Subcutaneous abdominal adipose tissue (tissue), 5 donors: ENCODE measurements at regions not wholly inside any gene's neighbourhood (a gene's known extent, or its start where the extent isn't known, plus 50 kb on each side); places are given as distances from the start of the nearest gene placed in this dataset.

Experiments used
- H3K27ac ChIP-seq: one replicate; pipeline ENCODE4 v1.7.0; 2013; ENCODE audit warnings: low read depth, mild to moderate bottlenecking, inconsistent platforms, low read length, moderate library complexity
- H3K27me3 ChIP-seq, 5 donors: one replicate each; pipeline ENCODE4 v1.7.0; 2013; ENCODE audit warnings: low read length in 5 of 5, inconsistent platforms in 1 of 5; ENCODE audit not compliant: control insufficient read depth in 5 of 5, insufficient read depth in 4 of 5
- H3K36me3 ChIP-seq, 5 donors: one replicate each; pipeline ENCODE4 v1.7.0; 2013; ENCODE audit warnings: low read length in 5 of 5; ENCODE audit not compliant: control insufficient read depth in 5 of 5, insufficient read depth in 5 of 5
- H3K4me1 ChIP-seq, 5 donors: one replicate each; pipeline ENCODE4 v1.7.0; 2013; ENCODE audit warnings: low read length in 5 of 5, mild to moderate bottlenecking in 3 of 5, moderate library complexity in 1 of 5; ENCODE audit not compliant: control insufficient read depth in 5 of 5, insufficient read depth in 5 of 5
- H3K4me3 ChIP-seq, 5 donors: one replicate each; pipeline ENCODE4 v1.7.0; 2013; ENCODE audit warnings: low read length in 5 of 5, low read depth in 1 of 5
- H3K9ac ChIP-seq, 5 donors: one replicate each; pipeline ENCODE4 v1.7.0; 2013; ENCODE audit warnings: low read length in 5 of 5, mild to moderate bottlenecking in 4 of 5, moderate library complexity in 3 of 5
- H3K9me3 ChIP-seq, 5 donors: one replicate each; pipeline ENCODE4 v1.7.0; 2013; ENCODE audit warnings: low read length in 5 of 5; ENCODE audit not compliant: control insufficient read depth in 5 of 5
- donor health status: healthy.
- donor health status: healthy.
- donor health status: healthy.
- donor health status: healthy.
- donor health status: healthy.

DNA sequence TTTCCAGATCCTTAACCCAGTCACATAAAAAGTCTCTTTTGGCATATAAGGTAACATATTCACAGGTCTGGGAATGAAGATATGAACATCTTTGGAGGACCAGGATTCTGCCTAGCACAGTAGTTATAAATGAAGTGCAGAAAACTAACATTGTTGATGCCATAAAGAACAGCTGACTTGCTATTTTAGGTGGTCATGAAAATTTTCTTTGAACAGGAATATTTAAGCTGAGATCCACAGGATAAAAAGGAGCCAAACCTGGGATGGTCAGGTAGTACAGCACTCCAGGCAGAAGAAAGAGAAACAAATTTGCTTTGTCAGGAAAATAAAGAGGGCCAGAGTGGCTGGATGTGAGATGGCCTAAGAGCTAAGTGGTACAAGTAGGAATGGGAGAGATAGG, 80.0 kb downstream of the CENPW start:
- H3K4me1 ChIP-seq: no peaks in the 10 kb centered on the region
- H3K27ac ChIP-seq: no peak overlapping the region
- H3K4me3 ChIP-seq: no peak overlapping the region
- no peak overlapping the region for H3K9ac ChIP-seq
- no peaks in the 10 kb centered on the region for H3K9me3 ChIP-seq
- no peaks in the 10 kb centered on the region for H3K36me3 ChIP-seq
- no peaks in the 10 kb centered on the region for H3K27me3 ChIP-seq

DNA sequence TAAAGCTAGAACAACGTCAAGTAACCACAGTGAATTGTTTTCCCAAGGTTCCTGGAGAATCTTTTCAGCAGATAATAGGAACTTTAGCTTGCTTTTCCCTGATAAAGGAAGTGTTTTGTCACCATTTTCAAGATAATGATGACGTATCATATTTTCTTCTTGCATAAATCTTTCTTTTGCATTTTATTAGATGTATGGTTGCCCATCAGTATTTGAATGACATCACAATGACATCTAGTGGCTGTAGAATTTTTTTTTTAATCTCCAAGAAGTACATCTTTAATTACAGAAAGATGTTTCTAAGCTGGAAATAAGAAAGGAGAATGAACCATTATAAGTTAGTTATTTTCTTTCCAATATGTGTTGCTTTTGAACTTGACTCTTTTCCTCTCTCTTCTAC, 83.0 kb downstream of the CENPW start:
- no peaks in the 10 kb centered on the region for H3K36me3 ChIP-seq
- H3K27me3 ChIP-seq: no peaks in the 10 kb centered on the region
- no peaks in the 10 kb centered on the region for H3K9me3 ChIP-seq
- no peak overlapping the region for H3K27ac ChIP-seq
- H3K4me3 ChIP-seq: no peak overlapping the region
- H3K4me1 ChIP-seq: no peaks in the 10 kb centered on the region
- no peak overlapping the region for H3K9ac ChIP-seq

GRCh38 chr6:126427713-126428112, 87.8 kb downstream of the CENPW start:
- no peaks in the 10 kb centered on the region for H3K4me1 ChIP-seq
- H3K27ac ChIP-seq: no peak overlapping the region
- no peaks in the 10 kb centered on the region for H3K27me3 ChIP-seq
- no peaks in the 10 kb centered on the region for H3K9me3 ChIP-seq
- no peak overlapping the region for H3K4me3 ChIP-seq
- H3K36me3 ChIP-seq: no peaks in the 10 kb centered on the region
- no peak overlapping the region for H3K9ac ChIP-seq

- Histone ChIP-seq H3K36me3 (no peaks in the 10 kb centered on the region), H3K4me3 (no peak overlapping the region), H3K9ac (no peak overlapping the region), H3K4me1 (no peaks in the 10 kb centered on the region), H3K27me3 (no peaks in the 10 kb centered on the region), H3K27ac (no peak overlapping the region), H3K9me3 (no peaks in the 10 kb centered on the region)
Measured at GRCh38 chr6:126429866-126430265, 90.0 kb downstream of the CENPW start.

GRCh38 chr6:126432564-126432963, 92.6 kb downstream of the CENPW start:
- Histone ChIP-seq H3K4me1 (peaks cover 0 to 5% (median 0%) of the 10 kb centered on the region in 5 donors), H3K27ac (no peak overlapping the region), H3K9ac (no peak overlapping the region), H3K9me3 (no peaks in the 10 kb centered on the region), H3K36me3 (no peaks in the 10 kb centered on the region), H3K27me3 (no peaks in the 10 kb centered on the region), H3K4me3 (no peak overlapping the region)

DNA sequence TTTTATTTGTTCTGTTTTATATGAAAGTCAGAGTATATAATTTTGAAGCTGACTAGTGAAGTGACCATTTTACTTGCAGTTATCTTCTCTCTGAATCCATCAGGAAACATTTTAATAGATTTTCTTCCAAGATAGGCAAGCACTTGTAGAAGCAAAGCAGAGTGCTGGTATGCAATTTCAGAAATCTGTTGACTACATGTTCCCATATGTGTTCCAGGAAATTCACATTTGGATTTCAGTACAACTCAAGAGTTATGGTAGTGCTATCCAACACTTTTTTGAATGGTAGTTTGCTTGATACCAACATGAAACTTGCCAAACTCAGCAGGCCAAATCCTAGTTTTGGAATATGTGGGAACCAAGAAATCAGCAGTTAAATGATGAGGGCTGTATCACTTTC, 94.0 kb downstream of the CENPW start:
- Histone ChIP-seq H3K4me3 (no peak overlapping the region), H3K9ac (no peak overlapping the region), H3K9me3 (no peaks in the 10 kb centered on the region), H3K36me3 (no peaks in the 10 kb centered on the region), H3K27me3 (no peaks in the 10 kb centered on the region), H3K4me1 (peaks cover 0 to 6% (median 0%) of the 10 kb centered on the region in 5 donors), H3K27ac (no peak overlapping the region)

GRCh38 chr6:126437205-126437604, 97.3 kb downstream of the CENPW start:
- no peaks in the 10 kb centered on the region for H3K36me3 ChIP-seq
- no peak overlapping the region for H3K27ac ChIP-seq
- no peaks in the 10 kb centered on the region for H3K27me3 ChIP-seq
- no peaks in the 10 kb centered on the region for H3K9me3 ChIP-seq
- no peak overlapping the region for H3K4me3 ChIP-seq
- H3K4me1 ChIP-seq: peaks cover 0 to 6% (median 0%) of the 10 kb centered on the region in 5 donors
- no peak overlapping the region for H3K9ac ChIP-seq

DNA sequence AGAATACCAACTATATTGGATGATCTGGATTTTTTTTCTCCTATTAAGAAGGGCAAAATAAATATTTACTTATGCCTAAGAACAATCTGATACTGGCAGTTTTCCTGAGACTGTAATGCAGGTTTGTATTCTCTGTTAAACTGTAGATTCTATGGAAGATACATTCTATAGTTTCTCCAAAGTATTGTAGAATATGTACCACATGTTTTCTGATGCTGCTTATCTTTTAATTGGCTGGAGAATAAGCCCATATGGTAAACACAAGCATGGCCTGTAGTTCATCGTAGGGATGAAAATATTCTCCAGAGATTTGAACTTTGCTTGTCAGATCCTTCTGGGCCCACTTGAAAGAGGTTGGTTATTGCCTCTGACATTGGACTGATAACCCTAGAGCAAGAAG, 99.1 kb downstream of the CENPW start:
- H3K9me3 ChIP-seq: no peaks in the 10 kb centered on the region
- H3K36me3 ChIP-seq: no peaks in the 10 kb centered on the region

DNA sequence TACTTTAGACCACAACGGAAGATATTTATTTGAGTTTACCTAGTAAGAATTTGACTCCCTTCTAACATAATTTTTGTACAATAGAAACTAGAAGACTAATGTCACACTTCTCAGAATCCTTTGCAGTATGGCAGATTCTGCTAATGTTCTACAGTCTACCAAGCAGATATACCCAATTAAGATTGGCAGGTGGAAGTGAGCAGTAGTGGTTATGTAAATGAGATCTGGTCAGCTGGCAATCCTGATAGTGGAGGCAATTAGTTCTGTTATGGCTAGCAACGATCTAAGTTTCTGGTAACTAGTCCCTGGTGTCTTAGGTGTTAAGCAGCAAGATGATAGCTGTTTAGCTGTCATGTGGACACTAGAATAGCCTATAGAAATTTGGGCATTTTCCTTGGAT, 101.0 kb downstream of the CENPW start:
- no peaks in the 10 kb centered on the region for H3K36me3 ChIP-seq
- H3K4me3 ChIP-seq: no peak overlapping the region
- no peak overlapping the region for H3K27ac ChIP-seq
- peaks cover 0 to 6% (median 0%) of the 10 kb centered on the region in 5 donors for H3K4me1 ChIP-seq
- no peaks in the 10 kb centered on the region for H3K9me3 ChIP-seq
- no peaks in the 10 kb centered on the region for H3K27me3 ChIP-seq
- H3K9ac ChIP-seq: no peak overlapping the region

More for the DNA sequence above, 99.1 kb downstream of the CENPW start:
- Histone ChIP-seq H3K9ac (no peak overlapping the region), H3K4me1 (peaks cover 0 to 6% (median 0%) of the 10 kb centered on the region in 5 donors), H3K27me3 (no peaks in the 10 kb centered on the region), H3K4me3 (no peak overlapping the region), H3K27ac (no peak overlapping the region)

DNA sequence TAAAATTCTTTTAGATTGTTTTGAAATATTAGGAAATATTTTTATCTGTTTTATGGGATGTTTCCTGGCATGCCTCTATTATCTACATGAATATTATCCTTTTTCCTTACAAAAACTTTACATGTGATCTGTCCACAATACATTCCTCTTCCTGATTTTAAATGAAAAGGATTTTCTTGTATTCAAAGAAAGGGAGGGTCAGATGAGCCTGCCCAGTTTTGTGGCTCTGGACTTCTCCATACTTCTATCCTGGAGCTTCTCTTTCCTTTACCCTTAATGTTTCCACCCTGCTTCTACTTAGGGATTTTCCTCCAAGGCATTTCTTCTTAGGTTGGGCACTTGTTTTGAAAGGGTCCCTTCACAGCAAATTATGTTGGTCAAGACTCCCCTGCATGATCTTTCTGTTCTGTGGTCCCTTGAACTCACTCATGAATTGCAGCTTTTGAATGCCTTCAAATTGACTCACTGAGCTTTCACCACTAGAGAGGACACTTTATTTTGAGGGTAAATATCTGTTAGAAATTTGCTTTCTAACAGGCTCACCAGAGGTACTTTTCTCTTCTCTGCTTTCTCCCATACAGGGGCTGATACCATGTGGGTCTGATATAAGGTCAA, 104.9 kb downstream of the CENPW start:
- H3K27ac ChIP-seq: no peak overlapping the region
- H3K9me3 ChIP-seq: no peaks in the 10 kb centered on the region

GRCh38 chr6:126446248-126446647, 106.3 kb downstream of the CENPW start:
- no peak overlapping the region for H3K4me3 ChIP-seq
- no peaks in the 10 kb centered on the region for H3K27me3 ChIP-seq
- no peaks in the 10 kb centered on the region for H3K9me3 ChIP-seq
- H3K36me3 ChIP-seq: no peaks in the 10 kb centered on the region
- H3K4me1 ChIP-seq: no peaks in the 10 kb centered on the region
- no peak overlapping the region for H3K27ac ChIP-seq
- no peak overlapping the region for H3K9ac ChIP-seq

More for the DNA sequence above, 104.9 kb downstream of the CENPW start:
- Histone ChIP-seq H3K36me3 (no peaks in the 10 kb centered on the region), H3K27me3 (no peaks in the 10 kb centered on the region), H3K4me1 (no peaks in the 10 kb centered on the region), H3K4me3 (no peak overlapping the region), H3K9ac (no peak overlapping the region)
